Prostate gland (tissue), 2 donors: ENCODE measurements at regions not wholly inside any gene's neighbourhood (a gene's known extent, or its start where the extent isn't known, plus 50 kb on each side); places are given as distances from the start of the nearest gene placed in this dataset.

Experiments
- DNase-seq: peaks from one replicate; pipeline ENCODE4 v3.0.0-alpha.2; 2019; ENCODE audit warnings: low spot score
- H3K27ac ChIP-seq, 2 donors: fragments of 200-600 bp; sonication (generic); 2 replicates each; pipeline ENCODE4 v1.5.1; 2017 to 2019
- H3K27me3 ChIP-seq: fragments of 200-600 bp; sonication (generic); replicated peaks from 2 replicates; pipeline ENCODE4 v1.5.1; 2019; ENCODE audit not compliant: insufficient read depth
- H3K36me3 ChIP-seq, 2 donors: fragments of 200-600 bp; sonication (generic); 1 replicate in 1 of 2; 2 replicates in 1 of 2; pipeline versions ENCODE4 v1.5.1 to v1.8.1; 2017 to 2019
- H3K4me1 ChIP-seq: fragments of 200-600 bp; sonication (generic); replicated peaks from 2 replicates; pipeline ENCODE4 v1.5.1; 2019
- H3K4me3 ChIP-seq, 2 donors: fragments of 200-600 bp; sonication (generic); 2 replicates each; pipeline ENCODE4 v1.5.1; 2017 to 2019
- H3K9me3 ChIP-seq: fragments of 200-600 bp; sonication (generic); 2 replicates; pipeline ENCODE4 v1.5.1; 2017
- CTCF ChIP-seq, 4 experiments: fragments of 200-600 bp in 2 of 4; fragments of 450-650 bp in 2 of 4; sonication (generic) in 2 of 4; IDR thresholded peaks; 1 replicate in 3 of 4; 2 replicates in 1 of 4; pipeline ENCODE4 v1.5.1; 2016 to 2019; ENCODE audit warnings: antibody characterized with exemption in 4 of 4, mild to moderate bottlenecking in 2 of 4, moderate library complexity in 2 of 4
- POLR2A ChIP-seq: fragments of 450-650 bp; IDR thresholded peaks from one replicate; pipeline ENCODE4 v1.6.1; 2016; ENCODE audit warnings: antibody characterized with exemption, mild to moderate bottlenecking
- POLR2AphosphoS5 ChIP-seq: sonication (generic); formaldehyde crosslinking; IDR thresholded peaks from one replicate; pipeline ENCODE4 v1.6.1; 2017; ENCODE audit warnings: antibody characterized with exemption
- WGBS: methylation state at CpG from one replicate; pipeline ENCODE4 v1.1.5; 2018; 5-methylcytosine and 5-hydroxymethylcytosine counted together
- intact Hi-C: fragments of 100-400 bp; cut with DNase I; formaldehyde crosslinking; loops from one replicate; pipeline ENCODE4 v1.14.2; 2022

- Histone ChIP-seq H3K27ac (no peak overlapping the region), H3K9me3 (no peaks in the 10 kb centered on the region), H3K4me3 (no peak overlapping the region), H3K36me3 (no peaks in the 10 kb centered on the region), H3K27me3 (no peaks in the 10 kb centered on the region), H3K4me1 (no peaks in the 10 kb centered on the region)
- WGBS = 72% methylated on average over 2 of the region's 2 CpGs
- intact Hi-C loops = no loop called here
- DNase-seq = no peak
- no peak for TF ChIP-seq POLR2A
- TF ChIP-seq POLR2AphosphoS5 = no peak
- TF ChIP-seq CTCF (IDR thresholded peaks at IDR 0.05) = no peak
These were observed 192.2 kb downstream of the TTC32 start for GRCh38 chr2:19709553-19709952.

DNA sequence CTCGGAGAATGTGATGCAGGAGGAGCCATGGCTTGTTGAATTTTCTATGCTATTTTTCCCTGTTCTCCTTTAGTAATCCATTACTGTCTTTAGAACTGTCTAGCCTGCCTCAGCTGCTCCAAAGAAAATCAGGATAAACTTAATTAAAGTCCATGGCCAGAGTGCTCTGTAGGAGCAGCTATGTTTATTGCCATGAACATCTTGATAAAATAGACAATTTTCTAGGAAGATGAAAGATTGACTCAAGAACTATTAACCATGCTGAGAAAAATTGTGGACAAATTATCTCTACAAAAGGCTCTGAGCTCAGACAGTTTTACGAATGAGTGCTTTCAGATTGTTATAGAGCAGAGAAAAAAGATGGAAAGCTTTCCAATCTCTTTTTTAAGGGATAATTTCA lies 193.0 kb downstream of the TTC32 start:
- TF ChIP-seq POLR2A = no peak
- no peak for TF ChIP-seq CTCF (IDR thresholded peaks at IDR 0.05)
- no peak for TF ChIP-seq POLR2AphosphoS5
- Histone ChIP-seq H3K9me3 (no peaks in the 10 kb centered on the region), H3K4me3 (no peak overlapping the region), H3K36me3 (no peaks in the 10 kb centered on the region), H3K27me3 (no peaks in the 10 kb centered on the region), H3K27ac (no peak overlapping the region), H3K4me1 (no peaks in the 10 kb centered on the region)
- no peak for DNase-seq
- 69% methylated on average over 2 of the region's 2 CpGs for WGBS
- intact Hi-C loops = no loop called here

GRCh38 chr2:19706332-19706731 lies 195.5 kb downstream of the TTC32 start:
- no peaks in the 10 kb centered on the region for H3K36me3 ChIP-seq
- no peak overlapping the region for H3K27ac ChIP-seq
- intact Hi-C loops = no loop called here
- H3K9me3 ChIP-seq = no peaks in the 10 kb centered on the region
- H3K4me3 ChIP-seq = no peak overlapping the region
- DNase-seq = no peak
- no peaks in the 10 kb centered on the region for H3K4me1 ChIP-seq
- TF ChIP-seq POLR2AphosphoS5 = no peak
- TF ChIP-seq POLR2A = no peak
- TF ChIP-seq CTCF (IDR thresholded peaks at IDR 0.05) = no peak
- H3K27me3 ChIP-seq = no peaks in the 10 kb centered on the region

- Histone ChIP-seq H3K27ac (no peak overlapping the region), H3K36me3 (no peaks in the 10 kb centered on the region), H3K9me3 (no peaks in the 10 kb centered on the region), H3K27me3 (no peaks in the 10 kb centered on the region), H3K4me3 (no peak overlapping the region), H3K4me1 (no peaks in the 10 kb centered on the region)
- intact Hi-C loops = no loop called here
- TF ChIP-seq POLR2AphosphoS5 (no peak), CTCF (IDR thresholded peaks at IDR 0.05) (no peak), POLR2A (no peak)
- 77% methylated on average over 4 of the region's 4 CpGs for WGBS
- no peak for DNase-seq
These were observed 199.5 kb downstream of the TTC32 start for GRCh38 chr2:19702267-19702666.

GRCh38 chr2:19700861-19701585 lies 200.8 kb downstream of the TTC32 start:
- 92% methylated on average over 10 of the region's 10 CpGs for WGBS
- H3K9me3 ChIP-seq = no peaks in the 10 kb centered on the region
- no peaks in the 10 kb centered on the region for H3K4me1 ChIP-seq
- DNase-seq = no peak
- H3K4me3 ChIP-seq = no peak overlapping the region
- H3K27me3 ChIP-seq = no peaks in the 10 kb centered on the region
- intact Hi-C loops = no loop called here
- no peaks in the 10 kb centered on the region for H3K36me3 ChIP-seq
- H3K27ac ChIP-seq = no peak overlapping the region
- TF ChIP-seq POLR2AphosphoS5 (no peak), POLR2A (no peak), CTCF (IDR thresholded peaks at IDR 0.05) (no peak)
